Liver (tissue), 3 donors: ENCODE measurements at regions not wholly inside any gene's neighbourhood (a gene's known extent, or its start where the extent isn't known, plus 50 kb on each side); places are given as distances from the start of the nearest gene placed in this dataset.

ENCODE experiments used
- ATF3 ChIP-seq: IDR thresholded peaks from 2 replicates; pipeline ENCODE4 v1.6.1; 2016; ENCODE audit warnings: antibody characterized with exemption
- CTCF ChIP-seq: fragments of 150-350 bp; IDR thresholded peaks from 2 replicates; pipeline ENCODE4 v1.5.1; 2017; ENCODE audit warnings: improper control_type of control experiment, low read depth, low read length; ENCODE audit not compliant: missing input control
- EGR1 ChIP-seq, 2 donors: IDR thresholded peaks; 2 replicates each; pipeline ENCODE4 v1.6.1; 2016 to 2018; ENCODE audit warnings: antibody characterized with exemption in 2 of 2, low read depth in 2 of 2
- FOXA1 ChIP-seq: IDR thresholded peaks from 2 replicates; pipeline ENCODE4 v1.6.1; 2016; ENCODE audit warnings: antibody characterized with exemption
- JUND ChIP-seq, 2 donors: IDR thresholded peaks; 2 replicates each; pipeline ENCODE4 v1.6.1; 2016; ENCODE audit warnings: antibody characterized with exemption in 2 of 2
- MAX ChIP-seq: IDR thresholded peaks from 2 replicates; pipeline ENCODE4 v1.6.1; 2016; ENCODE audit warnings: antibody characterized with exemption
- RAD21 ChIP-seq, 2 donors: IDR thresholded peaks; 2 replicates each; pipeline ENCODE4 v1.6.1; 2016; ENCODE audit warnings: antibody characterized with exemption in 2 of 2, mild to moderate bottlenecking in 2 of 2
- REST ChIP-seq: IDR thresholded peaks from 2 replicates; pipeline ENCODE4 v1.6.1; 2016; ENCODE audit warnings: antibody characterized with exemption, mild to moderate bottlenecking
- RXRA ChIP-seq, 2 donors: IDR thresholded peaks; 2 replicates each; pipeline ENCODE4 v1.6.1; 2017 to 2018; ENCODE audit warnings: antibody characterized with exemption in 2 of 2, mild to moderate bottlenecking in 1 of 2
- SP1 ChIP-seq: IDR thresholded peaks from 2 replicates; pipeline ENCODE4 v1.6.1; 2018; ENCODE audit warnings: antibody characterized with exemption, mild to moderate bottlenecking
- YY1 ChIP-seq: IDR thresholded peaks from 2 replicates; pipeline ENCODE4 v1.6.1; 2016; ENCODE audit warnings: antibody characterized with exemption, mild to moderate bottlenecking
- ZBTB33 ChIP-seq: IDR thresholded peaks from 2 replicates; pipeline ENCODE4 v1.6.1; 2016; ENCODE audit warnings: antibody characterized with exemption
- donor health status: healthy.
- donor health status: healthy.

- TF ChIP-seq RXRA (IDR thresholded peaks at IDR 0.05) (no peak), CTCF (no peak), YY1 (no peak), RAD21 (IDR thresholded peaks at IDR 0.05) (no peak), MAX (no peak), ZBTB33 (no peak), EGR1 (IDR thresholded peaks at IDR 0.05; ENCODE audit: low read depth in 2 of 2) (no peak), REST (no peak), FOXA1 (no peak), ATF3 (no peak), JUND (IDR thresholded peaks at IDR 0.05) (no peak), SP1 (no peak)
Measured at GRCh38 chr3:146881356-146881755, 276.2 kb upstream of the PLSCR5 start.
